ENCODE measurements at regions not wholly inside any gene's neighbourhood (a gene's known extent, or its start where the extent isn't known, plus 50 kb on each side); places are given as distances from the start of the nearest gene placed in this dataset.

DNA sequence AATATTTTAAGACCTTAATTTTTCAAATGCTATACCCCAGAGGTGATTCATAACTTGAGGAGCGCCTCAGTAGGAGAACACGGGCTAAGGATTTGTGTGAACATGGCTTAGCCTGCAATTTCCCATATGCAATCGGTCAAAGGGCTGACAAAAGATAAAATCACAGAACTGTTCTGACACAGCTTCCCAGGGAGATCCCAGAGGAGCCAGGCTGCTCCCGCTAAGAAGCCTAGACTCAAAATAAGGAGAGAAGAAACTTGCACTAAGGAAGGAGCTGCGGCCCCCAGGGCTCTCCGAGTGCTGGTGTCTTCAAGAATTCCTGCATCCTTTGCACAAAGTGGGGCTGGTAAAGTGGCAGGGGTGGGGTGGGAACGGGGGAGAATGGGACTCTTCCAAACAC is 106.3 kb upstream of the DLG1 start:
- Histone ChIP-seq H3K14ac (ENCODE audit: insufficient read depth, low read length) (no peak overlapping the region), H2BK20ac (ENCODE audit: low read depth, low read length, poor library complexity, severe bottlenecking) (no peak overlapping the region), H3K9me3 (ENCODE audit: control insufficient read depth, low read depth, low read length) (peaks cover 6% of the 10 kb centered on the region), H3K27ac (ENCODE audit: insufficient read length, low read depth, low read length) (no peak overlapping the region), H2BK120ac (ENCODE audit: low read depth, low read length, poor library complexity, severe bottlenecking) (no peak overlapping the region), H3K79me2 (ENCODE audit: insufficient read depth, low read length) (no peaks in the 10 kb centered on the region), H4K20me1 (ENCODE audit: control insufficient read depth, insufficient read depth, insufficient read length) (no peaks in the 10 kb centered on the region), H4K8ac (replicated peaks; ENCODE audit: insufficient read length, low read depth, low read length) (no peak overlapping the region), H3K79me1 (ENCODE audit: insufficient read depth, low read depth, low read length, poor library complexity, severe bottlenecking) (no peaks in the 10 kb centered on the region), H2BK15ac (ENCODE audit: low read depth, low read length) (no peak overlapping the region), H4K91ac (ENCODE audit: insufficient read length, low read depth, low read length) (no peak overlapping the region), H3K18ac (ENCODE audit: insufficient read length, low read depth, low read length) (no peak overlapping the region), H2BK5ac (ENCODE audit: insufficient read length, low read length) (no peak overlapping the region), H2BK12ac (ENCODE audit: insufficient read length, low read depth, low read length) (no peak overlapping the region), H3T11ph (ENCODE audit: low read length) (no peak overlapping the region), H3K4me1 (ENCODE audit: insufficient read depth, low read length) (no peaks in the 10 kb centered on the region; the same call in 1 of the 2 replicates), H3K56ac (ENCODE audit: insufficient read length, low read depth, low read length) (no peak overlapping the region), H3K27me3 (ENCODE audit: insufficient read depth, low read length) (no peaks in the 10 kb centered on the region), H3K23ac (ENCODE audit: insufficient read length, low read depth, low read length) (no peak overlapping the region), H2AFZ (ENCODE audit: low read length) (no peak overlapping the region), H3K23me2 (ENCODE audit: insufficient read length, low read depth, low read length, poor library complexity, severe bottlenecking) (no peaks in the 10 kb centered on the region), H3K4ac (ENCODE audit: low read depth, low read length) (no peak overlapping the region), H3K4me2 (ENCODE audit: insufficient read depth, insufficient read length, low read length) (no peak overlapping the region), H3K9ac (ENCODE audit: extremely low read depth, insufficient read length, low read length) (no peak overlapping the region), H4K5ac (ENCODE audit: insufficient read length, low read depth, low read length) (no peak overlapping the region), H2AK5ac (ENCODE audit: insufficient read length, low read length) (no peak overlapping the region)
- Mint-ChIP-seq H3K4me3 (no peak overlapping the region), H3K36me3 (ENCODE audit: insufficient read depth in 1 of 3, low read depth in 3 of 3) (peaks cover under 1 to 12% (median 7%) of the 10 kb centered on the region in 3 experiments; a peak in 6 of 7 replicates), H3K27ac (no peak overlapping the region), H3K9me3 (peaks cover 9 to 12% of the 10 kb centered on the region in 2 experiments), H3K4me1 (peaks cover 4 to 21% of the 10 kb centered on the region in 2 experiments; a peak in 2 of 4 replicates), H3K27me3 (ENCODE audit: low read depth) (peaks cover 3% of the 10 kb centered on the region)
- TF ChIP-seq, protein P1, sequence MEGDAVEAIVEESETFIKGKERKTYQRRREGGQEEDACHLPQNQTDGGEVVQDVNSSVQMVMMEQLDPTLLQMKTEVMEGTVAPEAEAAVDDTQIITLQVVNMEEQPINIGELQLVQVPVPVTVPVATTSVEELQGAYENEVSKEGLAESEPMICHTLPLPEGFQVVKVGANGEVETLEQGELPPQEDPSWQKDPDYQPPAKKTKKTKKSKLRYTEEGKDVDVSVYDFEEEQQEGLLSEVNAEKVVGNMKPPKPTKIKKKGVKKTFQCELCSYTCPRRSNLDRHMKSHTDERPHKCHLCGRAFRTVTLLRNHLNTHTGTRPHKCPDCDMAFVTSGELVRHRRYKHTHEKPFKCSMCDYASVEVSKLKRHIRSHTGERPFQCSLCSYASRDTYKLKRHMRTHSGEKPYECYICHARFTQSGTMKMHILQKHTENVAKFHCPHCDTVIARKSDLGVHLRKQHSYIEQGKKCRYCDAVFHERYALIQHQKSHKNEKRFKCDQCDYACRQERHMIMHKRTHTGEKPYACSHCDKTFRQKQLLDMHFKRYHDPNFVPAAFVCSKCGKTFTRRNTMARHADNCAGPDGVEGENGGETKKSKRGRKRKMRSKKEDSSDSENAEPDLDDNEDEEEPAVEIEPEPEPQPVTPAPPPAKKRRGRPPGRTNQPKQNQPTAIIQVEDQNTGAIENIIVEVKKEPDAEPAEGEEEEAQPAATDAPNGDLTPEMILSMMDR (conservative IDR thresholded peaks at IDR 0.05), result no peak
- DNase-seq, result no peak
- no CpG with 5 or more reads among the region's 7 CpGs for WGBS (ENCODE audit: extremely low coverage, insufficient read length, low lambda C conversion rate)

Data from H9 (cell line).